Osteoblast (primary cell): ENCODE measurements at regions not wholly inside any gene's neighbourhood (a gene's known extent, or its start where the extent isn't known, plus 50 kb on each side); places are given as distances from the start of the nearest gene placed in this dataset.
"Not testable (repeated sequence)": the region's sequence is repeated elsewhere in the genome, so short reads cannot be mapped to it uniquely, and the experiment has no call there.

Source experiments
- DNase-seq: peaks from one replicate; pipeline ENCODE4 v3.0.0; 2011; ENCODE audit warnings: low spot score, mixed read lengths; ENCODE audit not compliant: insufficient read length; ENCODE audit errors: missing footprints
- H2AFZ ChIP-seq: 2 replicates; pipeline ENCODE4 v1.6.0; 2011; ENCODE audit warnings: mild to moderate bottlenecking, low read length
- H3K27ac ChIP-seq: 2 replicates; pipeline ENCODE4 v1.5.1; 2011; ENCODE audit warnings: mild to moderate bottlenecking, low read depth, low read length, moderate library complexity
- H3K27me3 ChIP-seq: 2 replicates; pipeline ENCODE4 v1.6.0; 2012; ENCODE audit warnings: mild to moderate bottlenecking, control low read depth, inconsistent platforms, low read length, moderate library complexity; ENCODE audit not compliant: insufficient read depth
- H3K36me3 ChIP-seq: 2 replicates; pipeline ENCODE4 v1.5.1; 2011; ENCODE audit warnings: mild to moderate bottlenecking, low read length, control low read depth, moderate library complexity; ENCODE audit not compliant: insufficient read depth
- H3K4me1 ChIP-seq: 2 replicates; pipeline ENCODE4 v1.5.1; 2011; ENCODE audit warnings: mild to moderate bottlenecking, low read length, control low read depth, moderate library complexity; ENCODE audit not compliant: insufficient read depth
- H3K4me2 ChIP-seq: 2 replicates; pipeline ENCODE4 v1.6.0; 2011; ENCODE audit warnings: mild to moderate bottlenecking, low read length; ENCODE audit not compliant: insufficient read depth
- H3K4me3 ChIP-seq: fragments of 200-600 bp; sonication (generic); 3 replicates; pipeline ENCODE4 v1.5.1; 2012; ENCODE audit warnings: mild to moderate bottlenecking, low read length, inconsistent platforms; ENCODE audit not compliant: insufficient read depth
- H3K79me2 ChIP-seq: 2 replicates; pipeline ENCODE4 v1.6.0; 2012; ENCODE audit warnings: mild to moderate bottlenecking, low read length, control low read depth, inconsistent platforms; ENCODE audit not compliant: insufficient read depth
- H3K9me3 ChIP-seq: 2 replicates; pipeline ENCODE4 v1.5.1; 2011; ENCODE audit warnings: low read depth, low read length, control low read depth
- H4K20me1 ChIP-seq: 2 replicates; pipeline ENCODE4 v1.6.0; 2012; ENCODE audit warnings: mild to moderate bottlenecking, low read length, control low read depth; ENCODE audit not compliant: insufficient read depth
- TF ChIP-seq, protein P1 (sequence below): IDR thresholded peaks from 2 replicates; pipeline ENCODE4 v1.5.1; 2011; ENCODE audit warnings: mild to moderate bottlenecking, low read depth, low read length, moderate library complexity; ENCODE audit errors: extremely low read depth

DNA sequence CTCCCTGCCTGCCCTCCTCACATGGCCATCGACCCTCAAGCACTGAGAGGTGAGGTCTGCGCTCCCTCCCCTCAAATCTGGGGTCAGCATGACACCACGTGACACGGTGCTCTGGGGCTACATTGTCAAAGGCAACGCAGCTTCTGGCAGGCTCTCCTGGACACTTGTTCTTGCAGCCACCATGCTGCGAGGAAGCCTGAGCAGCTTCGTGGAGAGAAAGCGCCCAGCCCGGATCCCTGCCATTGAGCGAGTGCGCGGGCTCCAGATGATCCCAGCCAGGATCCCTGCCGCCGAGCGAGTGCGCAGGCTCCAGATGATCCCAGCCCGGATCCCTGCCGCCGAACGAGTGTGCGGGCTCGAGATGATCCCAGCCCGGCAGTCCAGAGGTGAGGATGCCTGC, 70.9 kb upstream of the METRNL start:
- Histone ChIP-seq H2AFZ (no peak overlapping the region), H3K4me3 (no peak overlapping the region), H3K36me3 (no peaks in the 10 kb centered on the region), H3K27me3 (no peaks in the 10 kb centered on the region), H3K79me2 (no peaks in the 10 kb centered on the region), H4K20me1 (no peaks in the 10 kb centered on the region), H3K4me1 (peaks cover 13% of the 10 kb centered on the region), H3K4me2 (no peak overlapping the region), H3K27ac (no peak overlapping the region), H3K9me3 (no peaks in the 10 kb centered on the region)
- DNase-seq = no peak
- TF ChIP-seq, protein P1, sequence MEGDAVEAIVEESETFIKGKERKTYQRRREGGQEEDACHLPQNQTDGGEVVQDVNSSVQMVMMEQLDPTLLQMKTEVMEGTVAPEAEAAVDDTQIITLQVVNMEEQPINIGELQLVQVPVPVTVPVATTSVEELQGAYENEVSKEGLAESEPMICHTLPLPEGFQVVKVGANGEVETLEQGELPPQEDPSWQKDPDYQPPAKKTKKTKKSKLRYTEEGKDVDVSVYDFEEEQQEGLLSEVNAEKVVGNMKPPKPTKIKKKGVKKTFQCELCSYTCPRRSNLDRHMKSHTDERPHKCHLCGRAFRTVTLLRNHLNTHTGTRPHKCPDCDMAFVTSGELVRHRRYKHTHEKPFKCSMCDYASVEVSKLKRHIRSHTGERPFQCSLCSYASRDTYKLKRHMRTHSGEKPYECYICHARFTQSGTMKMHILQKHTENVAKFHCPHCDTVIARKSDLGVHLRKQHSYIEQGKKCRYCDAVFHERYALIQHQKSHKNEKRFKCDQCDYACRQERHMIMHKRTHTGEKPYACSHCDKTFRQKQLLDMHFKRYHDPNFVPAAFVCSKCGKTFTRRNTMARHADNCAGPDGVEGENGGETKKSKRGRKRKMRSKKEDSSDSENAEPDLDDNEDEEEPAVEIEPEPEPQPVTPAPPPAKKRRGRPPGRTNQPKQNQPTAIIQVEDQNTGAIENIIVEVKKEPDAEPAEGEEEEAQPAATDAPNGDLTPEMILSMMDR = no peak

DNA sequence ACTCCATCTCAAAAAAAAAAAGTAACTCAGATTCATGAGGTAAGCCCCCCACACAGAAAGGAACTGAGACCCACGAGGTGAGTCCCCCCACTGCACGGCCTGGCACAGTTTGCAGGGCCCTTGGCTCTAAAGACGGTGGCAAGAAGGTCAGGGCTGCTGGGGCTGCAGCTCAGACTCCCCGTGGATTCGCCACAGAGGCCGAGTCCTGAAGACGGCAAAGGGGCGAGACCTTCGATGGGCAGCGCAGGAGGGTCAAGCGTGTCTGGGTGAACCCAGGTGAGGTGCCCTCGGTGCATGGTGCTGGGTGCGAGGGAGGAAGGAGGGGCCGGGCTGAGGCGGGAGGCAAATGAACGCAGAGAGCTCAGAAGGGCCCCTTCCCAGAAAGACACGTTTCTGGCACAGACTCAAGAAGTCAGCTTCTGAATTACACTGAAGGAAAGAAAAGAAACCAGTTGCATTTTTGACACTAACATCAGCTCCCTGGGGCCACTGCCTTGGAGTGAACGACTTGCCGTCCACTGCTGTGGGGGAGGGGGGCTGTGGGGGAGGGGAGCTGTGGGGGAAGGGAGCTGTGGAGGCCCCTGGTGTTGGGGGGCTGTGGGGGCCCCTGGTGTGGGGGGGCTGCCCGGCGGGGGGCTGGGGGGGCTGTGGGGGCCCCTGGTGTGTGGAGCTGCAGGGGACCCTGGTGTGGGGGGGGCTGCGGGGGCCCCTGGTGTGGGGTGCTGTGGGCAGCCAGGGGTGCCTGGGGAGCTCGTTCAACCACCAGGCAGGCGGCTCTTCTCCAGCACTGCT, 69.8 kb upstream of the METRNL start:
- peaks cover 15% of the 10 kb centered on the region for H3K4me1 ChIP-seq
- H3K27ac ChIP-seq = no peak overlapping the region
- H2AFZ ChIP-seq = no peak overlapping the region
- no peaks in the 10 kb centered on the region for H3K36me3 ChIP-seq
- no peak overlapping the region for H3K4me3 ChIP-seq
- no peaks in the 10 kb centered on the region for H4K20me1 ChIP-seq
- no peaks in the 10 kb centered on the region for H3K27me3 ChIP-seq
- DNase-seq = peak; percentile 85
- H3K4me2 ChIP-seq = peak overlapping the region; percentile 62
- H3K79me2 ChIP-seq = no peaks in the 10 kb centered on the region
- H3K9me3 ChIP-seq = no peaks in the 10 kb centered on the region
- TF ChIP-seq, protein P1 = no peak

DNA sequence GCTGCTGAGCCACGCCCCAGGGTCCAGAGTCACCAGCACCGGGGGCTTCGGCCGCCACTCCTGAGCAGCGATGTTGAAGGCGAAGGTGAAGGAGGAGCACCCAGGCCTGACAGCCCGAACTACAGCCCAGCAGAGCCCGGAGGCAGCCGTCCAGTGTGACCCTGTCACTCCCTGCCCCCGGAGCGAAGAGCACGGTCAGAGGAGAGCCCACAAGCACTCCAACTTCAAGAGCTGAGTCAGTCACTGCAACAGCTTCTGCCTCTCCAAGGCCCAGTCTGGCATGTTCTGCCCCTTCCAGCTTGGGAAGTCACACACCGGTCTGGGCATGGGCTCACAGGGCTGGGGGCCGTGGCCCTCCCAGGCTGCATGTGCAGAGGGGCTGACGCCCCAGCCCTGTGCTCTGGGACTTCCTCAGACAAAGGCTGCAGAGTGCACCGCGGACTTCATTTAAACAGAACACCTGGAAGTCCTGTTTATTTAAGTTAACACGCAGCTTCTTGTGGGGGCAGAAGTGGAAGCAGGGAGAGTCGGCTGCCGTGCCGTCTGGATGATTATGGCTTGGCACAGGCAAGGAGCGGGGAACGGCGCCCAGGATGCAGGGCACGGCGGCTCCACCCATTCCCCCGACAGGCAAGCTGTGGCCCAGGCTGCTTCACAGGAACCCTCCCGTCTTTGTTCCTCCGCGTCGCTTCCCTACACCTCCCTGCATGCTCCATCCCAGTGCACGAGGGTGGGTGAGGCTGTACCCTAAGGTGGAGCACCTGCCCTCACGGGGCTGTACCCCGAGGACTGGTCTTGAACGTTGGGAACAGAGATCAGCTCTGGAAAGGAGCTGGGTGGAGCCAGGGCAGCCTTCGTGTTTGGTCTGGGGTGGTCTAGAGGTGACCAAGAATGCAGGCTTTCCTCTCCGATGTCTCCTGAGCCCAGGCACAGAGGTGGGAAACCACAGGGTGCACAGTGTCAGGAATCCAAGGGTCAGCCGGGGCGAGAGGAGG, 68.9 kb upstream of the METRNL start:
- Histone ChIP-seq H2AFZ (no peak overlapping the region), H3K4me2 (peak overlapping the region; percentile 62), H3K4me3 (no peak overlapping the region), H3K79me2 (no peaks in the 10 kb centered on the region), H3K36me3 (no peaks in the 10 kb centered on the region), H3K27ac (no peak overlapping the region), H3K4me1 (peaks cover 15% of the 10 kb centered on the region), H4K20me1 (no peaks in the 10 kb centered on the region), H3K9me3 (no peaks in the 10 kb centered on the region), H3K27me3 (no peaks in the 10 kb centered on the region)
- TF ChIP-seq, protein P1 = no peak
- DNase-seq = peak; percentile 96

DNA sequence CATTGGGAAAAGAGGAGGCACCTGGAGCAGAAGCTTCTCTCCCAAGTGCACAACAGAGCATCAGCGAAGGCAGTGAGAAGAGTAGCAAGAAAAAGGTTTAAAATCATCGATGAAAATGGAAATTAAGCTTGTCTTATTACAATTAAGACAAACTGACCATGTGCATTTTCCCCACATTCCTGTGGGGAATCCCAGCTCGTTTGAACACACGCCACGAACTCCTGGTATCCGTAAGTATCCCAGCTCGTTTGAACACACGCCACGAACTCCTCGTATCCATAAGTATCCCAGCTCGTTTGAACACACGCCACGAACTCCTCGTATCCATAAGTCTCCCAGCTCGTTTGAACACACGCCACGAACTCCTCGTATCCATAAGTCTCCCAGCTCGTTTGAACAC, 67.7 kb upstream of the METRNL start:
- DNase-seq, H3K27me3 ChIP-seq, H3K4me2 ChIP-seq: not testable (repeated sequence)

More for the DNA sequence above, 67.7 kb upstream of the METRNL start:
- H3K79me2 ChIP-seq, H4K20me1 ChIP-seq, H3K9me3 ChIP-seq, H3K36me3 ChIP-seq, H3K27ac ChIP-seq, H3K4me3 ChIP-seq, H2AFZ ChIP-seq: not testable (repeated sequence)
- peaks cover 15% of the 10 kb centered on the region for H3K4me1 ChIP-seq
